ENCODE measurements at regions not wholly inside any gene's neighbourhood (a gene's known extent, or its start where the extent isn't known, plus 50 kb on each side); places are given as distances from the start of the nearest gene placed in this dataset.

- TF ChIP-seq SP1 (IDR thresholded peaks at IDR 0.05) (no peak), NFRKB (IDR thresholded peaks at IDR 0.05) (no peak), HDGF (IDR thresholded peaks at IDR 0.05; ENCODE audit: borderline replicate concordance) (no peak), TARDBP (IDR thresholded peaks at IDR 0.05) (no peak), ZNF384 (IDR thresholded peaks at IDR 0.05) (no peak), FOXM1 (IDR thresholded peaks at IDR 0.05; ENCODE audit: borderline replicate concordance) (no peak), BHLHE40 (IDR thresholded peaks at IDR 0.05; ENCODE audit: borderline replicate concordance) (no peak)
These were observed 64.0 kb upstream of the PRKX start for GRCh38 chrX:3777416-3777815.
